ENCODE measurements at regions not wholly inside any gene's neighbourhood (a gene's known extent, or its start where the extent isn't known, plus 50 kb on each side); places are given as distances from the start of the nearest gene placed in this dataset.

- no peak for TF ChIP-seq CTCF (IDR thresholded peaks at IDR 0.05)
- no peak for TF ChIP-seq POLR2A (IDR thresholded peaks at IDR 0.05)
- Histone ChIP-seq H3K36me3 (no peaks in the 10 kb centered on the region), H3K27ac (no peak overlapping the region), H3K4me3 (no peak overlapping the region), H3K4me1 (peaks cover 0 to 5% (median 0%) of the 10 kb centered on the region in 12 donors), H3K27me3 (no peaks in the 10 kb centered on the region), H3K9me3 (no peaks in the 10 kb centered on the region)
- ATAC-seq = no peak
- 66 to 81% (median 71%) methylated on average over 5 of the region's 5 CpGs for WGBS, 4 donors
- intact Hi-C loops (cut with DNase I) = loop anchor here in 7 of 10 donors (5.0 to 10.0 kb wide), 2 partner anchors 544 to 676 kb away; no protein-coding TSS in a partner anchor
- DNase-seq = no peak
These were observed 80.8 kb upstream of the MTNR1B start for GRCh38 chr11:92888696-92889095.

GRCh38 chr11:92890846-92891245 lies 78.6 kb upstream of the MTNR1B start:
- DNase-seq (no peak), ATAC-seq (no peak)
- Histone ChIP-seq H3K27ac (no peak overlapping the region), H3K36me3 (no peaks in the 10 kb centered on the region), H3K9me3 (no peaks in the 10 kb centered on the region), H3K4me1 (no peaks in the 10 kb centered on the region), H3K27me3 (no peaks in the 10 kb centered on the region), H3K4me3 (no peak overlapping the region)
- WGBS, 4 donors = 90 to 94% (median 93%) methylated on average over 11 of the region's 11 CpGs
- intact Hi-C loops (cut with DNase I) = no loop called here
- TF ChIP-seq POLR2A (IDR thresholded peaks at IDR 0.05) (no peak), CTCF (IDR thresholded peaks at IDR 0.05) (no peak)

GRCh38 chr11:92892802-92893684 lies 76.4 kb upstream of the MTNR1B start:
- H3K4me3 ChIP-seq = no peak overlapping the region
- H3K36me3 ChIP-seq = no peaks in the 10 kb centered on the region
- peaks cover 0 to 11% (median 0%) of the 10 kb centered on the region in 9 donors for H3K27me3 ChIP-seq
- no peaks in the 10 kb centered on the region for H3K4me1 ChIP-seq
- H3K27ac ChIP-seq = no peak overlapping the region
- no peaks in the 10 kb centered on the region for H3K9me3 ChIP-seq
- WGBS, 4 donors = 80 to 85% (median 83%) methylated on average over 4 of the region's 4 CpGs
- DNase-seq (no peak), ATAC-seq (no peak)
- TF ChIP-seq CTCF (IDR thresholded peaks at IDR 0.05) (no peak), POLR2A (IDR thresholded peaks at IDR 0.05) (no peak)
- intact Hi-C loops (cut with DNase I) = no loop called here

GRCh38 chr11:92894197-92894596 lies 75.3 kb upstream of the MTNR1B start:
- WGBS, 4 donors = 78 to 89% (median 84%) methylated on average over 3 of the region's 3 CpGs
- intact Hi-C loops (cut with DNase I) = no loop called here

More at GRCh38 chr11:92894197-92894596, 75.3 kb upstream of the MTNR1B start:
- Histone ChIP-seq H3K4me3 (no peak overlapping the region), H3K36me3 (no peaks in the 10 kb centered on the region), H3K27ac (no peak overlapping the region), H3K4me1 (no peaks in the 10 kb centered on the region), H3K27me3 (peaks cover 0 to 11% (median 0%) of the 10 kb centered on the region in 9 donors), H3K9me3 (no peaks in the 10 kb centered on the region)
- TF ChIP-seq POLR2A (IDR thresholded peaks at IDR 0.05) (no peak), CTCF (IDR thresholded peaks at IDR 0.05) (no peak)
- DNase-seq = no peak
- ATAC-seq = no peak

All from heart left ventricle (tissue), 16 donors.